ENCODE measurements at regions not wholly inside any gene's neighbourhood (a gene's known extent, or its start where the extent isn't known, plus 50 kb on each side); places are given as distances from the start of the nearest gene placed in this dataset.
A peak's percentile ranks its signal among the peaks of the same experiment; 100 is the strongest.
"Not testable (repeated sequence)": the region's sequence is repeated elsewhere in the genome, so short reads cannot be mapped to it uniquely, and the experiment has no call there.

GRCh38 chr3:71991681-71992080 is 206.7 kb upstream of the PROK2 start:
- H3K27ac ChIP-seq (ENCODE audit: low read depth, low read length), result no peak overlapping the region
- no peak overlapping the region for H3K9ac ChIP-seq (ENCODE audit: low read depth, low read length)
- H3K9me3 ChIP-seq (ENCODE audit: control insufficient read depth, insufficient read depth, low read length), result no peaks in the 10 kb centered on the region
- no peaks in the 10 kb centered on the region for H3K4me1 ChIP-seq (ENCODE audit: control insufficient read depth, insufficient read depth, low read length)
- no peak overlapping the region for H3K4me3 ChIP-seq (ENCODE audit: low read depth, low read length)
- no peaks in the 10 kb centered on the region for H3K27me3 ChIP-seq (ENCODE audit: control insufficient read depth, insufficient read depth, low read length)
- no peaks in the 10 kb centered on the region for H3K36me3 ChIP-seq (ENCODE audit: control insufficient read depth, insufficient read depth, low read length)

DNA sequence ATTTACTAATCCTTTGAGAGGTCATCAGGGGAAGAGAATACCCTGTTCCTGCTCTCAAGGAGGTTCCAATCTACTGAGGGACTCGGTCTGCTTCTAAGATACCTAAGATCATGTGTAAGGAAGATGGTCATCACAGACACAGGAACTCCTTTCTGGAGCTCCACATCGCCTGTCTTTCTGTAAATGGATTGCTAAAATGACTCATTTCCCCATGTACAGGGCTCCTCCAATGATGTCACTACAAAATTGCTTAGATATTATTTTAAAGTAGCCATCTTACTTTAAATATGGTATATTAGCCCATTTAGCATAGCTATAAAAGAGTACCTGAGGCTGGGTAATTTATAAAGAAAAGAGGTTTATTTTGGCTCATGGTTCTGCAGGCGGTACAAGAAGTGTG is 206.1 kb upstream of the PROK2 start:
- H3K36me3 ChIP-seq (ENCODE audit: control insufficient read depth, insufficient read depth, low read length), result no peaks in the 10 kb centered on the region
- H3K27me3 ChIP-seq (ENCODE audit: control insufficient read depth, insufficient read depth, low read length), result no peaks in the 10 kb centered on the region
- no peaks in the 10 kb centered on the region for H3K9me3 ChIP-seq (ENCODE audit: control insufficient read depth, insufficient read depth, low read length)
- no peak overlapping the region for H3K4me3 ChIP-seq (ENCODE audit: low read depth, low read length)
- H3K4me1 ChIP-seq (ENCODE audit: control insufficient read depth, insufficient read depth, low read length), result no peaks in the 10 kb centered on the region
- no peak overlapping the region for H3K9ac ChIP-seq (ENCODE audit: low read depth, low read length)
- no peak overlapping the region for H3K27ac ChIP-seq (ENCODE audit: low read depth, low read length)

GRCh38 chr3:71990545-71990944 is 205.6 kb upstream of the PROK2 start:
- Histone ChIP-seq H3K4me3 (ENCODE audit: low read depth, low read length) (no peak overlapping the region), H3K27me3 (ENCODE audit: control insufficient read depth, insufficient read depth, low read length) (no peaks in the 10 kb centered on the region), H3K27ac (ENCODE audit: low read depth, low read length) (no peak overlapping the region), H3K36me3 (ENCODE audit: control insufficient read depth, insufficient read depth, low read length) (no peaks in the 10 kb centered on the region), H3K4me1 (ENCODE audit: control insufficient read depth, insufficient read depth, low read length) (no peaks in the 10 kb centered on the region), H3K9me3 (ENCODE audit: control insufficient read depth, insufficient read depth, low read length) (no peaks in the 10 kb centered on the region), H3K9ac (ENCODE audit: low read depth, low read length) (no peak overlapping the region)

GRCh38 chr3:71989165-71989564 is 204.2 kb upstream of the PROK2 start:
- no peaks in the 10 kb centered on the region for H3K27me3 ChIP-seq (ENCODE audit: control insufficient read depth, insufficient read depth, low read length)
- no peaks in the 10 kb centered on the region for H3K9me3 ChIP-seq (ENCODE audit: control insufficient read depth, insufficient read depth, low read length)
- H3K9ac ChIP-seq (ENCODE audit: low read depth, low read length), result no peak overlapping the region
- H3K36me3 ChIP-seq (ENCODE audit: control insufficient read depth, insufficient read depth, low read length), result no peaks in the 10 kb centered on the region
- H3K27ac ChIP-seq (ENCODE audit: low read depth, low read length), result no peak overlapping the region
- H3K4me1 ChIP-seq (ENCODE audit: control insufficient read depth, insufficient read depth, low read length), result no peaks in the 10 kb centered on the region
- no peak overlapping the region for H3K4me3 ChIP-seq (ENCODE audit: low read depth, low read length)

DNA sequence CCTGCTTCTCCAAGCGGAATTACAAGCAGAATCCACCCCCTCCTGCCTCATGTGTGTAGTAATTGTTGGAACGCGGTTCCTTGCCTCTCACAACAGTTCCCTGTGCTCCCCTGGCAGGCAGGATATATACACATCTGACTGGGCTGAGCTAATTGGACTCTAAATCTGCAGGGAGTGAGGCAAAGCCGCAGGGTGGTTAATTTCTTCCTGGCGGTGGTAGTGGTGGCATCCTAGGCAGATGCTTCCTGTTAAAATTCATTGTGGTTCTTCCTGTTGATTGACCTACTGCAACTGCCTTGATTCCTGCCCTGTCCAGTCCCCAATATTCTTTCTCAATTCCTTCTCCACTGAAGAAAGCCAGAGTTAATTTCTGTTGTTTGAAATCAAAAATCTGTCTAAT is 202.9 kb upstream of the PROK2 start:
- Histone ChIP-seq H3K36me3 (ENCODE audit: control insufficient read depth, insufficient read depth, low read length) (no peaks in the 10 kb centered on the region), H3K4me3 (ENCODE audit: low read depth, low read length) (no peak overlapping the region), H3K27ac (ENCODE audit: low read depth, low read length) (no peak overlapping the region), H3K27me3 (ENCODE audit: control insufficient read depth, insufficient read depth, low read length) (no peaks in the 10 kb centered on the region), H3K9me3 (ENCODE audit: control insufficient read depth, insufficient read depth, low read length) (no peaks in the 10 kb centered on the region), H3K9ac (ENCODE audit: low read depth, low read length) (no peak overlapping the region), H3K4me1 (ENCODE audit: control insufficient read depth, insufficient read depth, low read length) (no peaks in the 10 kb centered on the region)

DNA sequence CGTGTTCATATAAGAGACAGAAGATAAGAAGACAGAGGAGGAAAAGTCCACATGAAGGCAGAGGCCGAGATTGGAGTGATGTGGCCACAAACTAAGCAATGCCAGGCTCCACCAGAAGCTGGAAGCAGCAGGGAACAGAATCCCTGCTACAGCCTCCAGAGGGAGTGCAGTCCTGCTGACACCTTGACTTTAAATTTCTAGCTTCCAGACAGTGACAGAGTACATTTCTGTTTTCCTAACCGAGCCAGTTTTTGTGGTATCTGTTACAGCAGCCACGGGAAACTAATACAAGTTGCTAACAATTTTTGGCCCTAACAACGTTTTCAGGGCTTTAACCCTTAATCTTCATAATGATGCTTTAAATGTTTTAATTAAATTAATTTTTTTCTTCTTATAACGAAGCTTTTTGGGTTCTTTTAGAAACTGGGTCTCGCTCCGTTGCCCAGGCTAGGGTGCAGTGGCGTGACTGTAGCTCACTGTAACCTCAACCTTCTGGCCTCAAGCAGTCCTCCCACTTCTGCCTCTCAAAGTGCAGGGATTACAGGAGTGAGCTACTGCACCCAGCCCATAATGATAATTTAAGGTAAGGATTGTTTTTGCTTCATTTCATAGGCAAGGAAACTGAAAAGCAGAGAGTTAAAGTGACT is 202.3 kb upstream of the PROK2 start:
- Histone ChIP-seq H3K4me1 (ENCODE audit: control insufficient read depth, insufficient read depth, low read length) (no peaks in the 10 kb centered on the region), H3K9me3 (ENCODE audit: control insufficient read depth, insufficient read depth, low read length) (no peaks in the 10 kb centered on the region), H3K36me3 (ENCODE audit: control insufficient read depth, insufficient read depth, low read length) (no peaks in the 10 kb centered on the region), H3K27me3 (ENCODE audit: control insufficient read depth, insufficient read depth, low read length) (no peaks in the 10 kb centered on the region), H3K9ac (ENCODE audit: low read depth, low read length) (no peak overlapping the region), H3K4me3 (ENCODE audit: low read depth, low read length) (no peak overlapping the region), H3K27ac (ENCODE audit: low read depth, low read length) (no peak overlapping the region)

DNA sequence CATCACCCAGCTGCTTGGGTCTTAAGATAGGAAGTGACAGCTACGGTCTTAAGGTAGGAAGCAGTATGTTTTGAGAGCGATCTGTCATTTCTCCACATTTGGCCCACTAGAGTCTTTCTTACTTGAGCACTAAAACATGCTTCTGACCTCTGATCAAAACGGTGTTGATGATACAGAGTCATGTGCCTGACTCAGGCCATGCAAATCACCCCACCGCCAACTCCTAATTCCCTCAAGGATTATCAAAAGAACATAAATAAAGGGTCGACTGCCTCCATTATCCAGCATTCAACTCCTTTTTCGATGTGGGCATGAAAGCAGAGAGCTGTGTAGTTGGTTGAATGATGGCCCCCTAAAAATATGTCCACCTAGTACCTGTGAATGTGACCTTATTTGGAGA is 201.7 kb upstream of the PROK2 start:
- H3K27me3 ChIP-seq (ENCODE audit: control insufficient read depth, insufficient read depth, low read length), result no peaks in the 10 kb centered on the region
- no peak overlapping the region for H3K9ac ChIP-seq (ENCODE audit: low read depth, low read length)
- H3K4me3 ChIP-seq (ENCODE audit: low read depth, low read length), result no peak overlapping the region
- H3K4me1 ChIP-seq (ENCODE audit: control insufficient read depth, insufficient read depth, low read length), result no peaks in the 10 kb centered on the region
- no peaks in the 10 kb centered on the region for H3K9me3 ChIP-seq (ENCODE audit: control insufficient read depth, insufficient read depth, low read length)
- no peaks in the 10 kb centered on the region for H3K36me3 ChIP-seq (ENCODE audit: control insufficient read depth, insufficient read depth, low read length)
- no peak overlapping the region for H3K27ac ChIP-seq (ENCODE audit: low read depth, low read length)

- no peaks in the 10 kb centered on the region for H3K9me3 ChIP-seq (ENCODE audit: control insufficient read depth, insufficient read depth, low read length)
- H3K4me1 ChIP-seq (ENCODE audit: control insufficient read depth, insufficient read depth, low read length), result no peaks in the 10 kb centered on the region
- H3K4me3 ChIP-seq (ENCODE audit: low read depth, low read length), result no peak overlapping the region
- no peaks in the 10 kb centered on the region for H3K36me3 ChIP-seq (ENCODE audit: control insufficient read depth, insufficient read depth, low read length)
- no peak overlapping the region for H3K27ac ChIP-seq (ENCODE audit: low read depth, low read length)
- no peaks in the 10 kb centered on the region for H3K27me3 ChIP-seq (ENCODE audit: control insufficient read depth, insufficient read depth, low read length)
- no peak overlapping the region for H3K9ac ChIP-seq (ENCODE audit: low read depth, low read length)
These were observed 200.1 kb upstream of the PROK2 start for GRCh38 chr3:71984843-71985613.

- H3K36me3 ChIP-seq (ENCODE audit: control insufficient read depth, insufficient read depth, low read length), result no peaks in the 10 kb centered on the region
- H3K27me3 ChIP-seq (ENCODE audit: control insufficient read depth, insufficient read depth, low read length), result no peaks in the 10 kb centered on the region
- H3K9me3 ChIP-seq (ENCODE audit: control insufficient read depth, insufficient read depth, low read length), result no peaks in the 10 kb centered on the region
- no peak overlapping the region for H3K4me3 ChIP-seq (ENCODE audit: low read depth, low read length)
- peaks cover 6% of the 10 kb centered on the region; the same call in 1 of the 2 replicates for H3K4me1 ChIP-seq (ENCODE audit: control insufficient read depth, insufficient read depth, low read length)
- no peak overlapping the region for H3K27ac ChIP-seq (ENCODE audit: low read depth, low read length)
- H3K9ac ChIP-seq (ENCODE audit: low read depth, low read length), result no peak overlapping the region
These were observed 198.7 kb upstream of the PROK2 start for GRCh38 chr3:71983694-71984093.

- not testable (repeated sequence) for H3K9me3 ChIP-seq (ENCODE audit: control insufficient read depth, insufficient read depth, low read length); H3K4me3 ChIP-seq (ENCODE audit: low read depth, low read length); H3K27ac ChIP-seq (ENCODE audit: low read depth, low read length); H3K36me3 ChIP-seq (ENCODE audit: control insufficient read depth, insufficient read depth, low read length); H3K27me3 ChIP-seq (ENCODE audit: control insufficient read depth, insufficient read depth, low read length); H3K9ac ChIP-seq (ENCODE audit: low read depth, low read length)
- H3K4me1 ChIP-seq (ENCODE audit: control insufficient read depth, insufficient read depth, low read length), result peaks cover 11% of the 10 kb centered on the region; the same call in 1 of the 2 replicates
These were observed 197.7 kb upstream of the PROK2 start for GRCh38 chr3:71982506-71983258.

DNA sequence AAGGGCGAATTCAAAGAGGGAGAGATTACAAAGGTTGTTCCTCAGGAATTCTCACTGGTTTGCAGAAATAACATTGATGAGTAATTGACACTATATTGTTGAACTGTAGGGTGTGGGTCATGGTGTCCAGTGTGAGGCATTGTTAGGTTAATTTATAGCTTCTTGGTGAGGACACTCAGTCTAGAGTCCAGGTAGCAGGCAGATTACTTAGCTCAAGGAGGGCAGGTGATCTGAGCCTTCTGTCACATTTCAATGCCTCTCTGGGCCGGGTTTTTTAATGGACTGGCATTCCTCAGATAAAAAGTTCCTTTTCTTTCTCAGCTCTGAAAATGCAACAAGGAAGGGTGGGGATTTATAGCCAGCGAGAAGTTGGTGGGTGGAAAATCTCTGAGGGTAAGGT is 194.2 kb upstream of the PROK2 start:
- Histone ChIP-seq H3K36me3 (ENCODE audit: control insufficient read depth, insufficient read depth, low read length) (no peaks in the 10 kb centered on the region), H3K9me3 (ENCODE audit: control insufficient read depth, insufficient read depth, low read length) (no peaks in the 10 kb centered on the region), H3K27ac (ENCODE audit: low read depth, low read length) (peak overlapping the region; percentile 1), H3K4me3 (ENCODE audit: low read depth, low read length) (no peak overlapping the region), H3K9ac (ENCODE audit: low read depth, low read length) (no peak overlapping the region), H3K27me3 (ENCODE audit: control insufficient read depth, insufficient read depth, low read length) (no peaks in the 10 kb centered on the region), H3K4me1 (ENCODE audit: control insufficient read depth, insufficient read depth, low read length) (peaks cover 13% of the 10 kb centered on the region; the same call in 1 of the 2 replicates)

Data from HUES48 (cell line).